ENCODE measurements at regions not wholly inside any gene's neighbourhood (a gene's known extent, or its start where the extent isn't known, plus 50 kb on each side); places are given as distances from the start of the nearest gene placed in this dataset.

GRCh38 chr12:68094195-68094594 is 65.3 kb downstream of the IFNG start:
- no peak overlapping the region for H3K4me3 Mint-ChIP-seq (ENCODE audit: unreplicated experiment)
- H3K36me3 Mint-ChIP-seq (ENCODE audit: insufficient read depth, unreplicated experiment): peaks cover 3% of the 10 kb centered on the region
- Histone ChIP-seq H3K4me1 (no peaks in the 10 kb centered on the region), H3K9me3 (peaks cover 7% of the 10 kb centered on the region), H3K36me3 (ENCODE audit: control insufficient read depth, insufficient read depth, low read length) (no peaks in the 10 kb centered on the region), H3K27me3 (replicated peaks; ENCODE audit: control insufficient read depth, insufficient read depth, low read length) (no peaks in the 10 kb centered on the region), H3K4me3 (ENCODE audit: low read depth, low read length) (no peak overlapping the region)
- no TSS peak for BruUV-seq (replicated peaks)
- TF ChIP-seq CTCF (IDR thresholded peaks at IDR 0.05; ENCODE audit: insufficient read depth in 1 of 2, low read depth in 1 of 2, low read length in 1 of 2, severe bottlenecking in 1 of 2, unreplicated experiment in 1 of 2): no peak
- intact Hi-C loops (cut with micrococcal nuclease; ENCODE audit: unreplicated experiment): no loop called here
- CTCF ChIA-PET: no interaction called here
- POLR2A ChIA-PET: no interaction called here
- no peaks in the 10 kb centered on the region for H3K27me3 Mint-ChIP-seq (ENCODE audit: insufficient read depth, unreplicated experiment)
- no peaks in the 10 kb centered on the region for H3K4me1 Mint-ChIP-seq (ENCODE audit: low read depth, unreplicated experiment)
- peaks cover 22% of the 10 kb centered on the region for H3K9me3 Mint-ChIP-seq (ENCODE audit: unreplicated experiment)
- no peak for DNase-seq
- no peak overlapping the region for H3K27ac Mint-ChIP-seq (ENCODE audit: unreplicated experiment)

- no peak for TF ChIP-seq CTCF (IDR thresholded peaks at IDR 0.05; ENCODE audit: insufficient read depth in 1 of 2, low read depth in 1 of 2, low read length in 1 of 2, severe bottlenecking in 1 of 2, unreplicated experiment in 1 of 2)
- Mint-ChIP-seq H3K27me3 (ENCODE audit: insufficient read depth, unreplicated experiment) (no peaks in the 10 kb centered on the region), H3K36me3 (ENCODE audit: insufficient read depth, unreplicated experiment) (no peaks in the 10 kb centered on the region), H3K4me3 (ENCODE audit: unreplicated experiment) (no peak overlapping the region), H3K4me1 (ENCODE audit: low read depth, unreplicated experiment) (no peaks in the 10 kb centered on the region), H3K9me3 (ENCODE audit: unreplicated experiment) (peaks cover 20% of the 10 kb centered on the region), H3K27ac (ENCODE audit: unreplicated experiment) (no peak overlapping the region)
- Histone ChIP-seq H3K27me3 (replicated peaks; ENCODE audit: control insufficient read depth, insufficient read depth, low read length) (no peaks in the 10 kb centered on the region), H3K4me1 (no peaks in the 10 kb centered on the region), H3K9me3 (peaks cover 14% of the 10 kb centered on the region), H3K36me3 (ENCODE audit: control insufficient read depth, insufficient read depth, low read length) (no peaks in the 10 kb centered on the region), H3K4me3 (ENCODE audit: low read depth, low read length) (no peak overlapping the region)
- BruUV-seq (replicated peaks): no TSS peak
- intact Hi-C loops (cut with micrococcal nuclease; ENCODE audit: unreplicated experiment): no loop called here
- ChIA-PET CTCF (interaction anchor here (1.0 kb wide), 1 partner anchor 65 kb away, joined by 4 read pairs; no protein-coding TSS in a partner anchor), POLR2A (no interaction called here)
- no peak for DNase-seq
These were observed 66.6 kb downstream of the IFNG start for GRCh38 chr12:68092976-68093375.

- H3K36me3 ChIP-seq (ENCODE audit: control insufficient read depth, insufficient read depth, low read length): no peaks in the 10 kb centered on the region
- H3K27me3 ChIP-seq (replicated peaks; ENCODE audit: control insufficient read depth, insufficient read depth, low read length): no peaks in the 10 kb centered on the region
- peaks cover 16% of the 10 kb centered on the region for H3K9me3 ChIP-seq
- H3K4me1 Mint-ChIP-seq (ENCODE audit: low read depth, unreplicated experiment): no peaks in the 10 kb centered on the region
- peaks cover 34% of the 10 kb centered on the region for H3K9me3 Mint-ChIP-seq (ENCODE audit: unreplicated experiment)
- no peak for DNase-seq
- CTCF ChIA-PET: no interaction called here
- no peaks in the 10 kb centered on the region for H3K27me3 Mint-ChIP-seq (ENCODE audit: insufficient read depth, unreplicated experiment)
- intact Hi-C loops (cut with micrococcal nuclease; ENCODE audit: unreplicated experiment): no loop called here
- H3K4me3 Mint-ChIP-seq (ENCODE audit: unreplicated experiment): no peak overlapping the region
- POLR2A ChIA-PET: no interaction called here
- no TSS peak for BruUV-seq (replicated peaks)
- no peaks in the 10 kb centered on the region for H3K36me3 Mint-ChIP-seq (ENCODE audit: insufficient read depth, unreplicated experiment)
- H3K27ac Mint-ChIP-seq (ENCODE audit: unreplicated experiment): no peak overlapping the region
- no peak overlapping the region for H3K4me3 ChIP-seq (ENCODE audit: low read depth, low read length)
- H3K4me1 ChIP-seq: no peaks in the 10 kb centered on the region
- no peak for TF ChIP-seq CTCF (IDR thresholded peaks at IDR 0.05; ENCODE audit: insufficient read depth in 1 of 2, low read depth in 1 of 2, low read length in 1 of 2, severe bottlenecking in 1 of 2, unreplicated experiment in 1 of 2)
These were observed 70.4 kb downstream of the IFNG start for GRCh38 chr12:68089101-68089500.

Measured in Caco-2 (cell line).